GM18505 (cell line): ENCODE measurements at regions not wholly inside any gene's neighbourhood (a gene's known extent, or its start where the extent isn't known, plus 50 kb on each side); places are given as distances from the start of the nearest gene placed in this dataset.
"Not testable (repeated sequence)": the region's sequence is repeated elsewhere in the genome, so short reads cannot be mapped to it uniquely, and the experiment has no call there.

ENCODE experiments used
- ATAC-seq: cut with Tn5 transposase; IDR thresholded peaks from one replicate; pipeline ENCODE4 v1.9.1; 2021; ENCODE audit not compliant: unreplicated experiment
- POLR2A ChIP-seq: IDR thresholded peaks from 4 replicates; pipeline ENCODE4 v1.6.1; 2011; ENCODE audit warnings: borderline replicate concordance; ENCODE audit not compliant: insufficient read depth, insufficient read length; ENCODE audit errors: extremely low read depth

GRCh38 chr3:115275896-115276295 is 128.8 kb upstream of the ZBTB20 start:
- no peak for ATAC-seq
- no peak for TF ChIP-seq POLR2A

GRCh38 chr3:115279939-115280338 is 132.9 kb upstream of the ZBTB20 start:
- TF ChIP-seq POLR2A, result no peak
- no peak for ATAC-seq

GRCh38 chr3:115280506-115280905 is 133.4 kb upstream of the ZBTB20 start:
- no peak for TF ChIP-seq POLR2A
- ATAC-seq, result no peak

GRCh38 chr3:115281697-115282675 is 134.9 kb upstream of the ZBTB20 start:
- TF ChIP-seq POLR2A, result no peak
- no peak for ATAC-seq

GRCh38 chr3:115284980-115285379 is 137.9 kb upstream of the ZBTB20 start:
- TF ChIP-seq POLR2A, result no peak
- ATAC-seq, result no peak

- no peak for ATAC-seq
- no peak for TF ChIP-seq POLR2A
Observed at GRCh38 chr3:115286529-115287197, 139.6 kb upstream of the ZBTB20 start.

- ATAC-seq, result no peak
Observed at GRCh38 chr3:115287198-115287597, 140.1 kb upstream of the ZBTB20 start.

GRCh38 chr3:115292131-115292530 is 145.0 kb upstream of the ZBTB20 start:
- no peak for TF ChIP-seq POLR2A
- ATAC-seq, result no peak

More at GRCh38 chr3:115287198-115287597, 140.1 kb upstream of the ZBTB20 start:
- no peak for TF ChIP-seq POLR2A

GRCh38 chr3:115292677-115293165 is 145.6 kb upstream of the ZBTB20 start:
- ATAC-seq, result no peak
- no peak for TF ChIP-seq POLR2A

- no peak for TF ChIP-seq POLR2A
- ATAC-seq, result no peak
Observed at GRCh38 chr3:115293321-115293720, 146.2 kb upstream of the ZBTB20 start.

- no peak for ATAC-seq
- TF ChIP-seq POLR2A, result no peak
Observed at GRCh38 chr3:115301364-115301860, 154.3 kb upstream of the ZBTB20 start.

GRCh38 chr3:115317953-115318352 is 170.9 kb upstream of the ZBTB20 start:
- ATAC-seq, result not testable (repeated sequence)

GRCh38 chr3:115321400-115321805 is 174.3 kb upstream of the ZBTB20 start:
- TF ChIP-seq POLR2A, result no peak
- no peak for ATAC-seq

- no peak for ATAC-seq
- no peak for TF ChIP-seq POLR2A
Observed at GRCh38 chr3:115322901-115323300, 175.8 kb upstream of the ZBTB20 start.

GRCh38 chr3:115323380-115323779 is 176.3 kb upstream of the ZBTB20 start:
- ATAC-seq, result no peak
- no peak for TF ChIP-seq POLR2A
